Retinal pigment epithelial cell (primary cell): ENCODE measurements at regions not wholly inside any gene's neighbourhood (a gene's known extent, or its start where the extent isn't known, plus 50 kb on each side); places are given as distances from the start of the nearest gene placed in this dataset.
"Not testable (repeated sequence)": the region's sequence is repeated elsewhere in the genome, so short reads cannot be mapped to it uniquely, and the experiment has no call there.

ENCODE experiments used
- DNase-seq: peaks from one replicate; pipeline ENCODE4 v3.0.0-alpha.2; 2010; ENCODE audit warnings: low read depth
- H3K4me3 ChIP-seq: 2 replicates; pipeline ENCODE4 v1.5.1; 2011; ENCODE audit warnings: mild to moderate bottlenecking, low read length, control low read depth, moderate library complexity
- CTCF ChIP-seq: conservative IDR thresholded peaks from 2 replicates; pipeline ENCODE4 v1.5.1; 2011; ENCODE audit warnings: low read depth, low read length, control low read depth, inconsistent platforms

GRCh38 chr18:56291294-56291693, 347.1 kb downstream of the TXNL1 start:
- TF ChIP-seq CTCF: no peak
- no peak for DNase-seq
- no peak overlapping the region for H3K4me3 ChIP-seq

GRCh38 chr18:56289381-56289780, 349.0 kb downstream of the TXNL1 start:
- no peak overlapping the region for H3K4me3 ChIP-seq
- no peak for TF ChIP-seq CTCF
- no peak for DNase-seq

- DNase-seq: no peak
- no peak for TF ChIP-seq CTCF
- no peak overlapping the region for H3K4me3 ChIP-seq
These were observed 351.5 kb downstream of the TXNL1 start for GRCh38 chr18:56286775-56287325.

- TF ChIP-seq CTCF: no peak
- no peak overlapping the region for H3K4me3 ChIP-seq
- no peak for DNase-seq
These were observed 352.9 kb downstream of the TXNL1 start for GRCh38 chr18:56285387-56286065.

- no peak for TF ChIP-seq CTCF
- H3K4me3 ChIP-seq: no peak overlapping the region
- DNase-seq: no peak
These were observed 354.1 kb downstream of the TXNL1 start for GRCh38 chr18:56284319-56284718.

- DNase-seq: no peak
- H3K4me3 ChIP-seq: no peak overlapping the region
- TF ChIP-seq CTCF: no peak
These were observed 355.1 kb downstream of the TXNL1 start for GRCh38 chr18:56283316-56283715.

GRCh38 chr18:56282234-56283104, 355.9 kb downstream of the TXNL1 start:
- no peak for DNase-seq
- H3K4me3 ChIP-seq: no peak overlapping the region
- TF ChIP-seq CTCF: no peak

GRCh38 chr18:56279816-56280215, 358.6 kb downstream of the TXNL1 start:
- H3K4me3 ChIP-seq, DNase-seq: not testable (repeated sequence)
